ENCODE measurements at regions not wholly inside any gene's neighbourhood (a gene's known extent, or its start where the extent isn't known, plus 50 kb on each side); places are given as distances from the start of the nearest gene placed in this dataset.

- peak; percentile 43 for DNase-seq
These were observed 109.5 kb upstream of the JUN start for GRCh38 chr1:58893257-58893869.

GRCh38 chr1:58895082-58895481 lies 111.2 kb upstream of the JUN start:
- no peak for DNase-seq

- DNase-seq, result no peak
These were observed 111.8 kb upstream of the JUN start for GRCh38 chr1:58895559-58896145.

GRCh38 chr1:58896246-58897183 lies 112.7 kb upstream of the JUN start:
- DNase-seq, result peak; percentile 40

- no peak for DNase-seq
These were observed 115.1 kb upstream of the JUN start for GRCh38 chr1:58898739-58899586.

- DNase-seq, result no peak
These were observed 115.9 kb upstream of the JUN start for GRCh38 chr1:58899587-58900271.

- DNase-seq, result no peak
These were observed 116.5 kb upstream of the JUN start for GRCh38 chr1:58900396-58900795.

GRCh38 chr1:58901008-58901407 lies 117.2 kb upstream of the JUN start:
- DNase-seq, result peak; percentile 24

- DNase-seq, result no peak
These were observed 119.1 kb upstream of the JUN start for GRCh38 chr1:58902830-58903513.

- DNase-seq, result peak; percentile 61
These were observed 119.9 kb upstream of the JUN start for GRCh38 chr1:58903514-58904298.

GRCh38 chr1:58904299-58905125 lies 120.7 kb upstream of the JUN start:
- DNase-seq, result no peak

- DNase-seq, result no peak
These were observed 121.3 kb upstream of the JUN start for GRCh38 chr1:58905126-58905490.

GRCh38 chr1:58905628-58906221 lies 121.9 kb upstream of the JUN start:
- no peak for DNase-seq

GRCh38 chr1:58907398-58907797 lies 123.6 kb upstream of the JUN start:
- no peak for DNase-seq

GRCh38 chr1:58908561-58909560 lies 125.0 kb upstream of the JUN start:
- no peak for DNase-seq

- DNase-seq, result no peak
These were observed 126.3 kb upstream of the JUN start for GRCh38 chr1:58909914-58910681.

GRCh38 chr1:58911841-58912499 lies 128.1 kb upstream of the JUN start:
- no peak for DNase-seq
